ENCODE measurements at regions not wholly inside any gene's neighbourhood (a gene's known extent, or its start where the extent isn't known, plus 50 kb on each side); places are given as distances from the start of the nearest gene placed in this dataset.
"Not testable (repeated sequence)": the region's sequence is repeated elsewhere in the genome, so short reads cannot be mapped to it uniquely, and the experiment has no call there.

- DNase-seq = no peak
Measured at GRCh38 chr12:9364224-9365176, 156.3 kb upstream of the PZP start.

GRCh38 chr12:9363145-9363544 lies 154.9 kb upstream of the PZP start:
- DNase-seq = no peak

GRCh38 chr12:9361879-9362326 lies 153.7 kb upstream of the PZP start:
- DNase-seq = no peak

GRCh38 chr12:9354009-9354754 lies 146.0 kb upstream of the PZP start:
- not testable (repeated sequence) for DNase-seq

- DNase-seq = no peak
Measured at GRCh38 chr12:9351136-9351535, 142.9 kb upstream of the PZP start.

GRCh38 chr12:9349888-9350885 lies 142.0 kb upstream of the PZP start:
- no peak for DNase-seq

- DNase-seq = no peak
Measured at GRCh38 chr12:9348906-9349518, 140.8 kb upstream of the PZP start.

- DNase-seq = no peak
Measured at GRCh38 chr12:9347328-9348127, 139.3 kb upstream of the PZP start.

- DNase-seq = no peak
Measured at GRCh38 chr12:9346866-9347327, 138.7 kb upstream of the PZP start.

GRCh38 chr12:9345171-9345570 lies 137.0 kb upstream of the PZP start:
- DNase-seq = no peak

GRCh38 chr12:9344541-9344940 lies 136.3 kb upstream of the PZP start:
- DNase-seq = no peak

- DNase-seq = no peak
Measured at GRCh38 chr12:9343731-9344130, 135.5 kb upstream of the PZP start.

GRCh38 chr12:9342614-9343353 lies 134.6 kb upstream of the PZP start:
- no peak for DNase-seq

GRCh38 chr12:9341260-9341585 lies 133.0 kb upstream of the PZP start:
- DNase-seq = no peak

- no peak for DNase-seq
Measured at GRCh38 chr12:9340422-9341259, 132.4 kb upstream of the PZP start.

- DNase-seq = no peak
Measured at GRCh38 chr12:9337656-9338055, 129.5 kb upstream of the PZP start.

GRCh38 chr12:9336375-9337011 lies 128.3 kb upstream of the PZP start:
- DNase-seq = not testable (repeated sequence)

- DNase-seq = no peak
Measured at GRCh38 chr12:9335867-9336266, 127.7 kb upstream of the PZP start.

- no peak for DNase-seq
Measured at GRCh38 chr12:9334964-9335363, 126.8 kb upstream of the PZP start.
